ENCODE measurements at regions not wholly inside any gene's neighbourhood (a gene's known extent, or its start where the extent isn't known, plus 50 kb on each side); places are given as distances from the start of the nearest gene placed in this dataset.

GRCh38 chr6:155970876-155971708 lies 515.5 kb upstream of the NOX3 start:
- TF ChIP-seq EZH2 (IDR thresholded peaks at IDR 0.05; ENCODE audit: insufficient read depth, poor library complexity, severe bottlenecking) (no peak), EZH2phosphoT487 (IDR thresholded peaks at IDR 0.05; ENCODE audit: insufficient read depth, low read depth) (no peak)

Measured in GM23248 (cell line).